ENCODE measurements at regions not wholly inside any gene's neighbourhood (a gene's known extent, or its start where the extent isn't known, plus 50 kb on each side); places are given as distances from the start of the nearest gene placed in this dataset.

DNA sequence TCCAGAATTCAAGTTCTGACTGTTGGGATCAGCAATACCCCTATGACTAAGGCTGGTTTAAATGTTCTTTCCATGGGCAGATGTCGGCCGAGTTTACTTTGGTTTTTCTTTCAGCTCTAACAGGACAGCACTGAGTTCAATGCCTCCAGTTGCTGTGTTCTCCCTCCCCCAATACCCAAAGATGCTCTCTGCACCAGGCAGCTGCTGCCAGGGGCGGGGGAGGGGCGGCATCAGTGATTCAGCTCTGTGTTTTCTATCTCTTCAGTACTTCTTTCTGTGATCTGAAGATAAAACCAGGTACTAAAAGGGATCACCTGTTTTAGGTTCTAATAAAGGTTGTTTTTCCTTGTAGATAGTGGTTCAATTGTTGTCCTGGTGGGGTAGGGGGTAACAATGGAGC is 576.7 kb upstream of the POT1 start:
- TF ChIP-seq, protein P1, sequence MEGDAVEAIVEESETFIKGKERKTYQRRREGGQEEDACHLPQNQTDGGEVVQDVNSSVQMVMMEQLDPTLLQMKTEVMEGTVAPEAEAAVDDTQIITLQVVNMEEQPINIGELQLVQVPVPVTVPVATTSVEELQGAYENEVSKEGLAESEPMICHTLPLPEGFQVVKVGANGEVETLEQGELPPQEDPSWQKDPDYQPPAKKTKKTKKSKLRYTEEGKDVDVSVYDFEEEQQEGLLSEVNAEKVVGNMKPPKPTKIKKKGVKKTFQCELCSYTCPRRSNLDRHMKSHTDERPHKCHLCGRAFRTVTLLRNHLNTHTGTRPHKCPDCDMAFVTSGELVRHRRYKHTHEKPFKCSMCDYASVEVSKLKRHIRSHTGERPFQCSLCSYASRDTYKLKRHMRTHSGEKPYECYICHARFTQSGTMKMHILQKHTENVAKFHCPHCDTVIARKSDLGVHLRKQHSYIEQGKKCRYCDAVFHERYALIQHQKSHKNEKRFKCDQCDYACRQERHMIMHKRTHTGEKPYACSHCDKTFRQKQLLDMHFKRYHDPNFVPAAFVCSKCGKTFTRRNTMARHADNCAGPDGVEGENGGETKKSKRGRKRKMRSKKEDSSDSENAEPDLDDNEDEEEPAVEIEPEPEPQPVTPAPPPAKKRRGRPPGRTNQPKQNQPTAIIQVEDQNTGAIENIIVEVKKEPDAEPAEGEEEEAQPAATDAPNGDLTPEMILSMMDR (IDR thresholded peaks at IDR 0.05; ENCODE audit: insufficient read depth, low read length, poor library complexity, severe bottlenecking), result no peak
- TF ChIP-seq EZH2phosphoT487 (conservative IDR thresholded peaks at IDR 0.05; ENCODE audit: low read length), result no peak
